Stimulated activated naive CD4-positive, alpha-beta T cell treated with Interleukin-2 at 50 U/mL for 16 hours (primary cell): ENCODE measurements at regions not wholly inside any gene's neighbourhood (a gene's known extent, or its start where the extent isn't known, plus 50 kb on each side); places are given as distances from the start of the nearest gene placed in this dataset.
"Not testable (repeated sequence)": the region's sequence is repeated elsewhere in the genome, so short reads cannot be mapped to it uniquely, and the experiment has no call there.

ENCODE experiments used
- DNase-seq: peaks from one replicate; lab custom pipeline; 2025; lab: John Stamatoyannopoulos, UW

DNA sequence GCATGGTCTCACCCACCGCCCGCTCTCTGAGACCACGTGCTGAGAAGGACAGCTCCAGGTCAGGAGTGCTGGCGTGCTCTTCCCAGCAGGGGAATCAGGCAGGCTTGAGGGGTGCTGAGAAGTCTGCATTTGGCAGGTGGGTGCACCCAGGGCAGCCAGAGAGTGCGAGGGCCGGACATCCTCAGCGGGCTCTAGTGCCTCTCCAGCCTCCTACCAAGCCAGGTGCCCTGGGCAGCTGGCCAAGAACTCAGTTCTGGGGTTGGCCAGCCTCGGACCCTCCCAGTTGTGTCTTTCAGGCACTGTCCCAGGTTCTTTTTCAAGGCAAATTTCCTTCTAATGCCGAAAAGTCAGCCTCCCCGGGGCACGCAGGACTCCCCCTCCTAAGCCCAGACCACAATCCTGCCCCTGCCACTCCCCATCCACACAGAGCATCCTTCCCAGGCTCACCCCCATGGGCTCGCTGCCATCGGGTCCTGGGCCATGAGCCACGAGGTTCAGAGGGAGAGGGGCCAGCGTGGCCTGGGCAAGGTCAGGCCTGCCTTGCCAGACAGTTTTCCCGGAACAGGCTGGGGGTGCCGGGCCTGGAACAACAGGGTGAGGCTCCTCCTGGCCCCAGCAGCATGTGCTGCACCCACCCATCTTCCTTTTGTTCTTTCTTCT is 52.2 kb upstream of the GPC1 start:
- DNase-seq: no peak

DNA sequence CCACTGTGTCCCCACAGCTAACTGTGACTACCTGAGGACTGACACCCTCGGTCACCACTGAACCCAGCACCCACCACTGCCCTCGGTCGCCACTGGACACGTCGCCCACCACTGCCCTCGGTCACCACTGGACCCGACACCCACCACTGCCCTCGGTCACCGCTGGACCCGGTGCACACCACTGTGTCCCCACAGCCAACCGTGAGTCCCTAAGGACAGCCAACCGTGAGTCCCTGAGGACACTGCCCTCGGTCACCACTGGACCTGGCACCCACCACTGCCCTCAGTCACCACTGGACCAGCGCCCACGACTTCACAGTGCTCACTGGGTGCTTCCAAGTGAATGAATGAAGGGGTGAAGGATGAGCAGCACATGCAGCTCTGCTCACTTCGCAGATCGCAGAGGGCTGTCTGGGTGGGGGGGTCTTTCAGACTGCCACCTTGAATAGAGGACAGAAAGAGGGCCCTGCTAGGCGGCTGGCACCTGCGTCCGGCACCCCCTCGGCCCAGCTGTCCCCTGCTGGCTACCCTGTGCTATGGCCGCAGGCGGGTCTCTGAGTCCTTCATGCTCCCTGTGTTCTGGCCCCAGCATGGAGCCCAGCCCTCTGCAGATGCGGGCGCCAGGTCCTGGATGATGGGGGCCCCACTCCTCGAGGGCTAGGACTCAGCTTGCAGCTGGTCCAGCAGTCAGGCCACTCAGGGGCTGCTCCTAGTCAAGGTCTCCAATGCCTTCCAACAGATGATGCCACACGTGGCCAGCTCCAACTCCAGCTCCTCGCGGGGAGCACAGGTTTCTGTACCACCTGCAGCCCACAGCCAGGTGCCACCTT is 51.4 kb upstream of the GPC1 start:
- no peak for DNase-seq

DNA sequence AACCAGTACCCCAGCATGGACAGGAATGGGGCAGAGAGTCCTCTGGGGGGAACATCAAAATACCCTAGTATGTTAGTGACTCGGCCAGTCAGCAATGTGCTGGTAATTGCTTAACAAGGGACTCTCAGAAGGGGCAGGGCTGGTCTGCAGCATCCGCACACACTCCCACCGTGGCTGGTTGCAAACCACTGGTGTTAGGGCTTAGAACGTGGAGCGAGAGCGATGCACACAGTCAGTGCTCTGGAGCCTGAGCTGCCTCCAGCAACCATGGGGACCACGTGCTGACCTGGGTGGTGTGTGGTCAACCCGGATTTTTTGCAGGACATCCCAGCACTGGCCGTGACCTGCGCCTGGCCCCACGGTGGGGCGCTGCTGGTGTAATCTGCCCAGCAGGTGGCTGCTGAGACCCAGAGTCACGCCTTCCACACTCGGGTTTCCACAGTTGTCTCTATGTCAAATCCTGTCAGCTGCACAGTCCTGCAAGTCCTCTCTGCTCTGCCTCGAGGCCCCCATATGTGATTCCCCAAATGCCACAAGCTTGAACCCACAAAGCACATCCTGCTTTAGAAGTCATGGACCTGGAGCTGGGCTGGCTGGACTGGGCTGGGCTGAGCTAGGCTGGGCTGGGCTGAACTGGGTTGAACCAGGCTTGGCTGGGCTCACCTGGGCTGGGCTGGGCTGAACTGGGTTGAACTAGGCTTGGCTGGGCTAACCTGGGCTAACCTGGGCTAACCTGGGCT is 50.6 kb upstream of the GPC1 start:
- no peak for DNase-seq

DNA sequence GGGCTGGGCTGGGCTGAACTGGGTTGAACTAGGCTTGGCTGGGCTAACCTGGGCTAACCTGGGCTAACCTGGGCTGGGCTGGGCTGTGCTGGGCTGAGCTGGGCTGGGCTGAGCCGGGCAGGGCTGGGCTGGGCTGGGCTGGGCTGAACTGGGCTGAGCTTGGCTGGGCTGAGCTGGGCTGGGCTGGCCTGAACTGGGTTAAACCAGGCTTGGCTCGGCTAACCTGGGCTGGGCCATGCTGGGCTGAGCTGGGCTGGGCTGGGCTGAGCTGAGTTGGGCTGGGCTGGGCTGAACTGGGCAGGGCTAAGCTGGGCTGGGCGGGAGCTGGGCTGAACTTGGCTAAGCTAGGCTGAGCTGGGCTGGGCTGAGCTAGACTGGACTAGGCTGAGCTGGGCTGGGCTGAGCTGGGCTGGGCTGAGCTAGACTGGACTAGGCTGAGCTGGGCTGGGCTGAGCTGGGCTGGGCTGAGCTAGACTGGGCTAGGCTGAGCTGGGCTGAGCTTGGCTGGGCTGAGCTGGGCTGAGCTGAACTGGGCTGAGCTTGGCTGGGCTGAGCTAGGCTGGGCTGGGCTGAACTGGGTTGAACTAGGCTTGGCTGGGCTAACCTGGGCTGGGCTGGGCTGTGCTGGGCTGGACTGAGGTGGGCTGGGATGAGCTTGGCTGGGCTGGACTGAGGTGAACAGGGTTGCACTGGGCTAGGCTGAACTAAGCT is 49.9 kb upstream of the GPC1 start:
- DNase-seq: not testable (repeated sequence)
